ENCODE measurements at regions not wholly inside any gene's neighbourhood (a gene's known extent, or its start where the extent isn't known, plus 50 kb on each side); places are given as distances from the start of the nearest gene placed in this dataset.

GRCh38 chr1:234986750-234987414 is 141.8 kb downstream of the TOMM20 start:
- H3K9me3 ChIP-seq (ENCODE audit: low read length) = no peaks in the 10 kb centered on the region
- H3K27me3 ChIP-seq (ENCODE audit: low read length) = no peaks in the 10 kb centered on the region
- H2AFZ ChIP-seq (ENCODE audit: low read length) = no peak overlapping the region; the same call in 1 of the 2 replicates
- peaks cover 8% of the 10 kb centered on the region for H3K4me1 ChIP-seq (ENCODE audit: low read length)
- no peak overlapping the region for H3K4me3 ChIP-seq (ENCODE audit: low read length)
- no peaks in the 10 kb centered on the region for H3K79me2 ChIP-seq (ENCODE audit: low read length)
- DNase-seq = no peak
- H4K20me1 ChIP-seq (ENCODE audit: insufficient read depth, low read depth, low read length) = no peaks in the 10 kb centered on the region
- no peak overlapping the region for H3K27ac ChIP-seq (ENCODE audit: low read length)
- H3K36me3 ChIP-seq (ENCODE audit: insufficient read depth, low read length) = no peaks in the 10 kb centered on the region
- H3K9ac ChIP-seq (ENCODE audit: low read length) = no peak overlapping the region
- no peak overlapping the region for H3K4me2 ChIP-seq (ENCODE audit: low read depth, low read length, poor library complexity, severe bottlenecking)
- no peaks in the 10 kb centered on the region for H3K9me2 ChIP-seq (replicated peaks; ENCODE audit: insufficient read depth, low read length)

- Histone ChIP-seq H3K27ac (ENCODE audit: low read length) (no peak overlapping the region), H3K4me2 (ENCODE audit: low read depth, low read length, poor library complexity, severe bottlenecking) (no peak overlapping the region), H3K9me3 (ENCODE audit: low read length) (no peaks in the 10 kb centered on the region), H3K36me3 (ENCODE audit: insufficient read depth, low read length) (no peaks in the 10 kb centered on the region), H2AFZ (ENCODE audit: low read length) (no peak overlapping the region), H3K27me3 (ENCODE audit: low read length) (no peaks in the 10 kb centered on the region), H3K9me2 (replicated peaks; ENCODE audit: insufficient read depth, low read length) (no peaks in the 10 kb centered on the region), H3K9ac (ENCODE audit: low read length) (no peak overlapping the region), H4K20me1 (ENCODE audit: insufficient read depth, low read depth, low read length) (no peaks in the 10 kb centered on the region), H3K79me2 (ENCODE audit: low read length) (no peaks in the 10 kb centered on the region), H3K4me1 (ENCODE audit: low read length) (peaks cover 10% of the 10 kb centered on the region), H3K4me3 (ENCODE audit: low read length) (no peak overlapping the region)
- DNase-seq = no peak
Observed at GRCh38 chr1:234985516-234986294, 142.9 kb downstream of the TOMM20 start.

GRCh38 chr1:234985007-234985370 is 143.6 kb downstream of the TOMM20 start:
- H3K79me2 ChIP-seq (ENCODE audit: low read length) = no peaks in the 10 kb centered on the region
- no peaks in the 10 kb centered on the region for H3K9me2 ChIP-seq (replicated peaks; ENCODE audit: insufficient read depth, low read length)
- DNase-seq = no peak
- H3K9ac ChIP-seq (ENCODE audit: low read length) = no peak overlapping the region
- peaks cover 16% of the 10 kb centered on the region for H3K4me1 ChIP-seq (ENCODE audit: low read length)
- H3K9me3 ChIP-seq (ENCODE audit: low read length) = no peaks in the 10 kb centered on the region
- H3K27ac ChIP-seq (ENCODE audit: low read length) = no peak overlapping the region
- H3K4me2 ChIP-seq (ENCODE audit: low read depth, low read length, poor library complexity, severe bottlenecking) = no peak overlapping the region
- no peaks in the 10 kb centered on the region for H4K20me1 ChIP-seq (ENCODE audit: insufficient read depth, low read depth, low read length)
- H2AFZ ChIP-seq (ENCODE audit: low read length) = no peak overlapping the region
- no peaks in the 10 kb centered on the region for H3K27me3 ChIP-seq (ENCODE audit: low read length)
- H3K36me3 ChIP-seq (ENCODE audit: insufficient read depth, low read length) = no peaks in the 10 kb centered on the region
- H3K4me3 ChIP-seq (ENCODE audit: low read length) = no peak overlapping the region

GRCh38 chr1:234983564-234984238 is 144.9 kb downstream of the TOMM20 start:
- H3K4me1 ChIP-seq (ENCODE audit: low read length) = peaks cover 29% of the 10 kb centered on the region

GRCh38 chr1:234981758-234982157 is 146.9 kb downstream of the TOMM20 start:
- H3K9me2 ChIP-seq (replicated peaks; ENCODE audit: insufficient read depth, low read length) = no peaks in the 10 kb centered on the region
- H3K36me3 ChIP-seq (ENCODE audit: insufficient read depth, low read length) = no peaks in the 10 kb centered on the region
- no peaks in the 10 kb centered on the region for H3K27me3 ChIP-seq (ENCODE audit: low read length)
- no peak overlapping the region for H3K4me2 ChIP-seq (ENCODE audit: low read depth, low read length, poor library complexity, severe bottlenecking)
- peaks cover 45% of the 10 kb centered on the region for H3K4me1 ChIP-seq (ENCODE audit: low read length)
- no peak overlapping the region for H2AFZ ChIP-seq (ENCODE audit: low read length)
- H3K79me2 ChIP-seq (ENCODE audit: low read length) = no peaks in the 10 kb centered on the region
- H3K9ac ChIP-seq (ENCODE audit: low read length) = no peak overlapping the region
- no peak overlapping the region for H3K4me3 ChIP-seq (ENCODE audit: low read length)
- no peaks in the 10 kb centered on the region for H4K20me1 ChIP-seq (ENCODE audit: insufficient read depth, low read depth, low read length)
- no peak overlapping the region for H3K27ac ChIP-seq (ENCODE audit: low read length)
- DNase-seq = no peak
- no peaks in the 10 kb centered on the region for H3K9me3 ChIP-seq (ENCODE audit: low read length)

More at GRCh38 chr1:234983564-234984238, 144.9 kb downstream of the TOMM20 start:
- H3K79me2 ChIP-seq (ENCODE audit: low read length) = no peaks in the 10 kb centered on the region
- no peak overlapping the region for H3K4me3 ChIP-seq (ENCODE audit: low read length)
- no peaks in the 10 kb centered on the region for H3K36me3 ChIP-seq (ENCODE audit: insufficient read depth, low read length)
- H3K27me3 ChIP-seq (ENCODE audit: low read length) = no peaks in the 10 kb centered on the region
- H2AFZ ChIP-seq (ENCODE audit: low read length) = no peak overlapping the region; the same call in 1 of the 2 replicates
- no peak for DNase-seq
- H3K4me2 ChIP-seq (ENCODE audit: low read depth, low read length, poor library complexity, severe bottlenecking) = no peak overlapping the region
- H4K20me1 ChIP-seq (ENCODE audit: insufficient read depth, low read depth, low read length) = no peaks in the 10 kb centered on the region
- no peak overlapping the region for H3K9ac ChIP-seq (ENCODE audit: low read length)
- no peak overlapping the region for H3K27ac ChIP-seq (ENCODE audit: low read length)
- no peaks in the 10 kb centered on the region for H3K9me2 ChIP-seq (replicated peaks; ENCODE audit: insufficient read depth, low read length)
- H3K9me3 ChIP-seq (ENCODE audit: low read length) = no peaks in the 10 kb centered on the region

GRCh38 chr1:234980645-234981396 is 147.8 kb downstream of the TOMM20 start:
- Histone ChIP-seq H3K27me3 (ENCODE audit: low read length) (no peaks in the 10 kb centered on the region), H3K27ac (ENCODE audit: low read length) (no peak overlapping the region), H3K79me2 (ENCODE audit: low read length) (no peaks in the 10 kb centered on the region), H3K9me2 (replicated peaks; ENCODE audit: insufficient read depth, low read length) (no peaks in the 10 kb centered on the region), H2AFZ (ENCODE audit: low read length) (no peak overlapping the region; the same call in 1 of the 2 replicates), H3K4me3 (ENCODE audit: low read length) (no peak overlapping the region), H4K20me1 (ENCODE audit: insufficient read depth, low read depth, low read length) (no peaks in the 10 kb centered on the region), H3K4me1 (ENCODE audit: low read length) (peaks cover 47% of the 10 kb centered on the region), H3K9ac (ENCODE audit: low read length) (no peak overlapping the region), H3K9me3 (ENCODE audit: low read length) (no peaks in the 10 kb centered on the region), H3K36me3 (ENCODE audit: insufficient read depth, low read length) (no peaks in the 10 kb centered on the region), H3K4me2 (ENCODE audit: low read depth, low read length, poor library complexity, severe bottlenecking) (no peak overlapping the region)
- DNase-seq = no peak

- Histone ChIP-seq H3K79me2 (ENCODE audit: low read length) (no peaks in the 10 kb centered on the region), H3K27me3 (ENCODE audit: low read length) (no peaks in the 10 kb centered on the region), H3K4me2 (ENCODE audit: low read depth, low read length, poor library complexity, severe bottlenecking) (no peak overlapping the region), H3K9me2 (replicated peaks; ENCODE audit: insufficient read depth, low read length) (no peaks in the 10 kb centered on the region), H4K20me1 (ENCODE audit: insufficient read depth, low read depth, low read length) (no peaks in the 10 kb centered on the region), H2AFZ (ENCODE audit: low read length) (no peak overlapping the region; the same call in 1 of the 2 replicates), H3K27ac (ENCODE audit: low read length) (no peak overlapping the region), H3K9ac (ENCODE audit: low read length) (no peak overlapping the region), H3K4me1 (ENCODE audit: low read length) (peaks cover 47% of the 10 kb centered on the region), H3K36me3 (ENCODE audit: insufficient read depth, low read length) (no peaks in the 10 kb centered on the region), H3K4me3 (ENCODE audit: low read length) (no peak overlapping the region), H3K9me3 (ENCODE audit: low read length) (no peaks in the 10 kb centered on the region)
- DNase-seq = no peak
Observed at GRCh38 chr1:234980291-234980644, 148.4 kb downstream of the TOMM20 start.

Data from Karpas-422 (cell line).